Tibial nerve (tissue), 4 donors: ENCODE measurements at regions not wholly inside any gene's neighbourhood (a gene's known extent, or its start where the extent isn't known, plus 50 kb on each side); places are given as distances from the start of the nearest gene placed in this dataset.

ENCODE experiments used
- DNase-seq, 2 donors: peaks; one replicate each; pipeline ENCODE4 v3.0.0-alpha.2; 2019; ENCODE audit warnings: low spot score in 2 of 2
- H3K27ac ChIP-seq, 4 donors: fragments of 200-600 bp; sonication (generic) in 3 of 4; one replicate each; pipeline ENCODE4 v1.5.1; 2017 to 2019; ENCODE audit warnings: mild to moderate bottlenecking in 1 of 4
- H3K27me3 ChIP-seq, 2 donors: fragments of 200-600 bp; sonication (generic) in 1 of 2; one replicate each; pipeline versions ENCODE4 v1.5.1 to v1.6.0; 2017 to 2019
- H3K36me3 ChIP-seq, 3 donors: fragments of 200-600 bp; sonication (generic); one replicate each; pipeline ENCODE4 v1.5.1; 2018 to 2019
- H3K4me1 ChIP-seq, 4 donors: fragments of 200-600 bp; sonication (generic) in 3 of 4; one replicate each; pipeline ENCODE4 v1.5.1; 2017 to 2019
- H3K4me3 ChIP-seq, 4 donors: fragments of 200-600 bp; sonication (generic) in 3 of 4; one replicate each; pipeline ENCODE4 v1.5.1; 2017 to 2019; ENCODE audit warnings: mild to moderate bottlenecking in 1 of 4, moderate library complexity in 1 of 4
- H3K9me3 ChIP-seq, 4 donors: fragments of 200-600 bp; sonication (generic) in 3 of 4; one replicate each; pipeline ENCODE4 v1.5.1; 2017 to 2019
- EP300 ChIP-seq, 2 donors: sonication (generic); formaldehyde crosslinking; IDR thresholded peaks; one replicate each; pipeline ENCODE4 v1.6.1; 2017; ENCODE audit warnings: antibody characterized with exemption in 2 of 2, mild to moderate bottlenecking in 1 of 2
- POLR2A ChIP-seq, 2 donors: fragments of 450-650 bp; IDR thresholded peaks; one replicate each; pipeline ENCODE4 v1.6.1; 2017; ENCODE audit warnings: antibody characterized with exemption in 2 of 2, mild to moderate bottlenecking in 2 of 2, moderate library complexity in 2 of 2
- WGBS, 2 donors: methylation state at CpG; one replicate each; pipeline ENCODE4 v1.1.5; 2018; 5-methylcytosine and 5-hydroxymethylcytosine counted together
- TF ChIP-seq, protein P1 (sequence below), 5 experiments: fragments of 200-600 bp in 3 of 5; fragments of 450-650 bp in 2 of 5; sonication (generic) in 3 of 5; IDR thresholded peaks; one replicate each; pipeline ENCODE4 v1.5.1; 2016 to 2019; ENCODE audit warnings: antibody characterized with exemption in 5 of 5, mild to moderate bottlenecking in 3 of 5, moderate library complexity in 2 of 5

GRCh38 chr14:50006141-50006540 is 110.2 kb downstream of the VCPKMT start:
- Histone ChIP-seq H3K27me3 (no peaks in the 10 kb centered on the region), H3K4me3 (no peak overlapping the region), H3K27ac (no peak overlapping the region), H3K36me3 (no peaks in the 10 kb centered on the region), H3K4me1 (peaks cover 0 to 29% (median 18%) of the 10 kb centered on the region in 4 donors), H3K9me3 (no peaks in the 10 kb centered on the region)
- DNase-seq = no peak
- no peak for TF ChIP-seq POLR2A (IDR thresholded peaks at IDR 0.05)
- no peak for TF ChIP-seq EP300 (IDR thresholded peaks at IDR 0.05)
- TF ChIP-seq, protein P1, sequence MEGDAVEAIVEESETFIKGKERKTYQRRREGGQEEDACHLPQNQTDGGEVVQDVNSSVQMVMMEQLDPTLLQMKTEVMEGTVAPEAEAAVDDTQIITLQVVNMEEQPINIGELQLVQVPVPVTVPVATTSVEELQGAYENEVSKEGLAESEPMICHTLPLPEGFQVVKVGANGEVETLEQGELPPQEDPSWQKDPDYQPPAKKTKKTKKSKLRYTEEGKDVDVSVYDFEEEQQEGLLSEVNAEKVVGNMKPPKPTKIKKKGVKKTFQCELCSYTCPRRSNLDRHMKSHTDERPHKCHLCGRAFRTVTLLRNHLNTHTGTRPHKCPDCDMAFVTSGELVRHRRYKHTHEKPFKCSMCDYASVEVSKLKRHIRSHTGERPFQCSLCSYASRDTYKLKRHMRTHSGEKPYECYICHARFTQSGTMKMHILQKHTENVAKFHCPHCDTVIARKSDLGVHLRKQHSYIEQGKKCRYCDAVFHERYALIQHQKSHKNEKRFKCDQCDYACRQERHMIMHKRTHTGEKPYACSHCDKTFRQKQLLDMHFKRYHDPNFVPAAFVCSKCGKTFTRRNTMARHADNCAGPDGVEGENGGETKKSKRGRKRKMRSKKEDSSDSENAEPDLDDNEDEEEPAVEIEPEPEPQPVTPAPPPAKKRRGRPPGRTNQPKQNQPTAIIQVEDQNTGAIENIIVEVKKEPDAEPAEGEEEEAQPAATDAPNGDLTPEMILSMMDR (IDR thresholded peaks at IDR 0.05) = no peak
- WGBS, 2 donors = 92% methylated on average over 4 of the region's 4 CpGs

DNA sequence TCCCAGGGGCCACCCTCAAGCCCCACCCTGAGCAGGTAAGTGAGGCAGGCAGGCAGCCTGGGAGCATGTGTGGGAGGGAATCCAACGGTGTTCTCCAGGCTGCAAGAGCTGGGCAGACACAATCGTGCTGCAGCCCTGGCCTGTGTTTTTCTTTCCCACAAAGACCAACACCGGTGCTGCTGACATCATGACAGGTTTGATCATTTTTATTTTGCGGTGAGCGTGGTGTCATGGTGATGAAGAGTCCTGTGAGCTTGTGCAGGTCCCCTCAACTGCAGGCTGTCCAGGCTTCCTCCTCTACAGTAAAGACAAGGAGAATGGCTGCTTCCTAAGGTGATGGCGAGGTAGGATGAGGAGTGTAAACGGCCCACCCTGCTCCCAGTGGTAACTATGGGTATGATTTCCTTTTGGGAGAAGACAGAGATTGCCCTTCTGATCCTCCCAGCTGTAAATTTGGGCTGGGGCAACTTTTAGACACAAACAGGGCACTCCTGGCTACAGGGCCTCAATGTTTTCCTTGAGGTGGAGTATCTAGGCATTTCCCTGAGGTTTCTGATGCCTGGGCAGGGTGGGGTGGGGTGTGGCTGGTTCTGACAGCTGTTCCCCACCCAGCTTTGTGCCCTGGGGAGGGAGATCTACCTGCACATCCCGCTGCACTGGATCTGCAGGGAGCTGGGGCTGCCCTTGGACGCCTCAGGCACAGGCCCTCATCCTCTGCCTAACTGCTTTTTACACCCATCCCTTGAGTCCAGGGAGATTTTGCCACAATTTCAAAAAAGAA is 109.1 kb downstream of the VCPKMT start:
- TF ChIP-seq POLR2A (IDR thresholded peaks at IDR 0.05) (no peak), EP300 (IDR thresholded peaks at IDR 0.05) (no peak)
- TF ChIP-seq, protein P1 (IDR thresholded peaks at IDR 0.05) = no peak
- Histone ChIP-seq H3K36me3 (no peaks in the 10 kb centered on the region), H3K4me3 (no peak overlapping the region), H3K27me3 (no peaks in the 10 kb centered on the region), H3K27ac (no peak overlapping the region), H3K4me1 (peaks cover 0 to 17% (median 8%) of the 10 kb centered on the region in 4 donors), H3K9me3 (no peaks in the 10 kb centered on the region)
- WGBS, 2 donors = 77 to 83% methylated on average over 9 of the region's 9 CpGs
- DNase-seq = no peak

- Histone ChIP-seq H3K9me3 (no peaks in the 10 kb centered on the region), H3K27ac (no peak overlapping the region), H3K4me3 (no peak overlapping the region), H3K4me1 (peaks cover 0 to 5% (median 2%) of the 10 kb centered on the region in 4 donors), H3K36me3 (no peaks in the 10 kb centered on the region), H3K27me3 (no peaks in the 10 kb centered on the region)
- no peak for TF ChIP-seq EP300 (IDR thresholded peaks at IDR 0.05)
- TF ChIP-seq, protein P1 (IDR thresholded peaks at IDR 0.05) = no peak
- TF ChIP-seq POLR2A (IDR thresholded peaks at IDR 0.05) = no peak
- WGBS, 2 donors = 76 to 81% methylated on average over 2 of the region's 2 CpGs
- DNase-seq = no peak
These were observed 107.8 kb downstream of the VCPKMT start for GRCh38 chr14:50008562-50008961.

GRCh38 chr14:50008974-50009373 is 107.4 kb downstream of the VCPKMT start:
- Histone ChIP-seq H3K4me1 (peaks cover 0 to 2% (median under 1%) of the 10 kb centered on the region in 4 donors), H3K4me3 (no peak overlapping the region), H3K27ac (no peak overlapping the region), H3K27me3 (no peaks in the 10 kb centered on the region), H3K9me3 (no peaks in the 10 kb centered on the region), H3K36me3 (no peaks in the 10 kb centered on the region)
- no peak for TF ChIP-seq POLR2A (IDR thresholded peaks at IDR 0.05)
- TF ChIP-seq, protein P1 (IDR thresholded peaks at IDR 0.05) = no peak
- TF ChIP-seq EP300 (IDR thresholded peaks at IDR 0.05) = no peak
- no peak for DNase-seq
- WGBS, 2 donors = 90 to 93% methylated on average over 8 of the region's 8 CpGs

- DNase-seq = no peak
- Histone ChIP-seq H3K36me3 (no peaks in the 10 kb centered on the region), H3K27ac (peak overlapping the region in 1 of 4 donors; percentile 28), H3K4me3 (no peak overlapping the region), H3K9me3 (no peaks in the 10 kb centered on the region), H3K4me1 (no peaks in the 10 kb centered on the region), H3K27me3 (no peaks in the 10 kb centered on the region)
- 48 to 55% methylated on average over 7 of the region's 7 CpGs for WGBS, 2 donors
- TF ChIP-seq EP300 (IDR thresholded peaks at IDR 0.05) = no peak
- TF ChIP-seq POLR2A (IDR thresholded peaks at IDR 0.05) = no peak
- TF ChIP-seq, protein P1 (IDR thresholded peaks at IDR 0.05) = no peak
These were observed 105.6 kb downstream of the VCPKMT start for GRCh38 chr14:50010752-50011151.
